Stimulated activated CD4-positive, alpha-beta T cell treated with anti-CD3 and anti-CD28 coated beads, Interleukin-4, amount 100 ng/mL, for 24 hours (primary cell): ENCODE measurements at regions not wholly inside any gene's neighbourhood (a gene's known extent, or its start where the extent isn't known, plus 50 kb on each side); places are given as distances from the start of the nearest gene placed in this dataset.
"Not testable (repeated sequence)": the region's sequence is repeated elsewhere in the genome, so short reads cannot be mapped to it uniquely, and the experiment has no call there.

Experiments used
- DNase-seq: peaks from one replicate; pipeline ENCODE4 v3.0.0-alpha.2; 2020

GRCh38 chr1:168826269-168826668 lies 97.3 kb upstream of the DPT start:
- DNase-seq = no peak

GRCh38 chr1:168827557-168827956 lies 98.6 kb upstream of the DPT start:
- DNase-seq = no peak

GRCh38 chr1:168829876-168830275 lies 100.9 kb upstream of the DPT start:
- DNase-seq = no peak

GRCh38 chr1:168830562-168830961 lies 101.6 kb upstream of the DPT start:
- DNase-seq = no peak

- no peak for DNase-seq
Measured at GRCh38 chr1:168832661-168833060, 103.7 kb upstream of the DPT start.

GRCh38 chr1:168833362-168833761 lies 104.4 kb upstream of the DPT start:
- no peak for DNase-seq

GRCh38 chr1:168833801-168834224 lies 104.8 kb upstream of the DPT start:
- no peak for DNase-seq

GRCh38 chr1:168834225-168834872 lies 105.3 kb upstream of the DPT start:
- DNase-seq = no peak

GRCh38 chr1:168835176-168835575 lies 106.2 kb upstream of the DPT start:
- no peak for DNase-seq

GRCh38 chr1:168835791-168836190 lies 106.8 kb upstream of the DPT start:
- DNase-seq = no peak

- no peak for DNase-seq
Measured at GRCh38 chr1:168836469-168836868, 107.5 kb upstream of the DPT start.

GRCh38 chr1:168837230-168837629 lies 108.2 kb upstream of the DPT start:
- not testable (repeated sequence) for DNase-seq

- no peak for DNase-seq
Measured at GRCh38 chr1:168842306-168842705, 113.3 kb upstream of the DPT start.

GRCh38 chr1:168842916-168843315 lies 113.9 kb upstream of the DPT start:
- no peak for DNase-seq

GRCh38 chr1:168843401-168843800 lies 114.4 kb upstream of the DPT start:
- no peak for DNase-seq

- no peak for DNase-seq
Measured at GRCh38 chr1:168843950-168844349, 114.9 kb upstream of the DPT start.

GRCh38 chr1:168845140-168845539 lies 116.1 kb upstream of the DPT start:
- DNase-seq = no peak

GRCh38 chr1:168848051-168848450 lies 119.0 kb upstream of the DPT start:
- DNase-seq = no peak

GRCh38 chr1:168861421-168862004 lies 132.5 kb upstream of the DPT start:
- DNase-seq = no peak

- no peak for DNase-seq
Measured at GRCh38 chr1:168863772-168864171, 134.8 kb upstream of the DPT start.

GRCh38 chr1:168864266-168864665 lies 135.3 kb upstream of the DPT start:
- no peak for DNase-seq

GRCh38 chr1:168865850-168866620 lies 137.0 kb upstream of the DPT start:
- no peak for DNase-seq

GRCh38 chr1:168867941-168868634 lies 139.1 kb upstream of the DPT start:
- DNase-seq = no peak

GRCh38 chr1:168871531-168871930 lies 142.5 kb upstream of the DPT start:
- no peak for DNase-seq
